ENCODE measurements at regions not wholly inside any gene's neighbourhood (a gene's known extent, or its start where the extent isn't known, plus 50 kb on each side); places are given as distances from the start of the nearest gene placed in this dataset.
"Not testable (repeated sequence)": the region's sequence is repeated elsewhere in the genome, so short reads cannot be mapped to it uniquely, and the experiment has no call there.

GRCh38 chr3:124648551-124648950 is 81.7 kb upstream of the UMPS start:
- no peaks in the 10 kb centered on the region for H3K27me3 ChIP-seq
- no peak overlapping the region for H3K4me3 ChIP-seq
- intact Hi-C loops (cut with DNase I), result no loop called here
- TF ChIP-seq, protein P1, sequence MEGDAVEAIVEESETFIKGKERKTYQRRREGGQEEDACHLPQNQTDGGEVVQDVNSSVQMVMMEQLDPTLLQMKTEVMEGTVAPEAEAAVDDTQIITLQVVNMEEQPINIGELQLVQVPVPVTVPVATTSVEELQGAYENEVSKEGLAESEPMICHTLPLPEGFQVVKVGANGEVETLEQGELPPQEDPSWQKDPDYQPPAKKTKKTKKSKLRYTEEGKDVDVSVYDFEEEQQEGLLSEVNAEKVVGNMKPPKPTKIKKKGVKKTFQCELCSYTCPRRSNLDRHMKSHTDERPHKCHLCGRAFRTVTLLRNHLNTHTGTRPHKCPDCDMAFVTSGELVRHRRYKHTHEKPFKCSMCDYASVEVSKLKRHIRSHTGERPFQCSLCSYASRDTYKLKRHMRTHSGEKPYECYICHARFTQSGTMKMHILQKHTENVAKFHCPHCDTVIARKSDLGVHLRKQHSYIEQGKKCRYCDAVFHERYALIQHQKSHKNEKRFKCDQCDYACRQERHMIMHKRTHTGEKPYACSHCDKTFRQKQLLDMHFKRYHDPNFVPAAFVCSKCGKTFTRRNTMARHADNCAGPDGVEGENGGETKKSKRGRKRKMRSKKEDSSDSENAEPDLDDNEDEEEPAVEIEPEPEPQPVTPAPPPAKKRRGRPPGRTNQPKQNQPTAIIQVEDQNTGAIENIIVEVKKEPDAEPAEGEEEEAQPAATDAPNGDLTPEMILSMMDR (IDR thresholded peaks at IDR 0.05), result no peak
- no peaks in the 10 kb centered on the region for H3K4me1 ChIP-seq (ENCODE audit: insufficient read depth)
- no peak overlapping the region for H3K27ac ChIP-seq
- H3K36me3 ChIP-seq, result no peaks in the 10 kb centered on the region
- 89 to 99% (median 96%) methylated on average over 2 of the region's 2 CpGs for WGBS, 3 donors
- H3K9me3 ChIP-seq, result no peaks in the 10 kb centered on the region
- DNase-seq, result no peak

GRCh38 chr3:124650798-124651197 is 79.5 kb upstream of the UMPS start:
- intact Hi-C loops (cut with DNase I), result no loop called here
- WGBS, 3 donors, result 81 to 89% (median 82%) methylated on average over 4 of the region's 4 CpGs

GRCh38 chr3:124651416-124651815 is 78.8 kb upstream of the UMPS start:
- H3K36me3 ChIP-seq; H3K27ac ChIP-seq; H3K4me1 ChIP-seq (ENCODE audit: insufficient read depth); H3K27me3 ChIP-seq; H3K4me3 ChIP-seq; intact Hi-C loops (cut with DNase I); DNase-seq; H3K9me3 ChIP-seq: not testable (repeated sequence)
- 93 to 100% (median 98%) methylated on average over 1 of the region's 1 CpG for WGBS, 3 donors

More at GRCh38 chr3:124650798-124651197, 79.5 kb upstream of the UMPS start:
- TF ChIP-seq EP300 (IDR thresholded peaks at IDR 0.05) (no peak), POLR2A (IDR thresholded peaks at IDR 0.05) (no peak)
- TF ChIP-seq, protein P1 (IDR thresholded peaks at IDR 0.05), result no peak
- Histone ChIP-seq H3K4me3 (no peak overlapping the region), H3K36me3 (no peaks in the 10 kb centered on the region), H3K4me1 (ENCODE audit: insufficient read depth) (no peaks in the 10 kb centered on the region), H3K27ac (no peak overlapping the region), H3K27me3 (no peaks in the 10 kb centered on the region), H3K9me3 (no peaks in the 10 kb centered on the region)
- no peak for DNase-seq

GRCh38 chr3:124652009-124652408 is 78.2 kb upstream of the UMPS start:
- H3K27ac ChIP-seq, result no peak overlapping the region
- no peaks in the 10 kb centered on the region for H3K27me3 ChIP-seq
- H3K9me3 ChIP-seq, result no peaks in the 10 kb centered on the region
- intact Hi-C loops (cut with DNase I), result no loop called here
- H3K4me1 ChIP-seq (ENCODE audit: insufficient read depth), result no peaks in the 10 kb centered on the region
- H3K36me3 ChIP-seq, result no peaks in the 10 kb centered on the region
- H3K4me3 ChIP-seq, result no peak overlapping the region
- TF ChIP-seq, protein P1 (IDR thresholded peaks at IDR 0.05), result no peak
- TF ChIP-seq POLR2A (IDR thresholded peaks at IDR 0.05) (no peak), EP300 (IDR thresholded peaks at IDR 0.05) (no peak)
- DNase-seq, result no peak

GRCh38 chr3:124653071-124653796 is 77.0 kb upstream of the UMPS start:
- 71 to 92% (median 75%) methylated on average over 3 of the region's 3 CpGs for WGBS, 3 donors

More at GRCh38 chr3:124653071-124653796, 77.0 kb upstream of the UMPS start:
- no peak for TF ChIP-seq POLR2A (IDR thresholded peaks at IDR 0.05)
- no peak for TF ChIP-seq EP300 (IDR thresholded peaks at IDR 0.05)
- intact Hi-C loops (cut with DNase I), result no loop called here
- Histone ChIP-seq H3K9me3 (no peaks in the 10 kb centered on the region), H3K27ac (no peak overlapping the region), H3K36me3 (no peaks in the 10 kb centered on the region), H3K4me3 (no peak overlapping the region), H3K27me3 (no peaks in the 10 kb centered on the region), H3K4me1 (ENCODE audit: insufficient read depth) (no peaks in the 10 kb centered on the region)
- DNase-seq, result no peak
